Neutrophil (primary cell): ENCODE measurements at regions not wholly inside any gene's neighbourhood (a gene's known extent, or its start where the extent isn't known, plus 50 kb on each side); places are given as distances from the start of the nearest gene placed in this dataset.

Experiments
- H3K27ac ChIP-seq: fragments of 200-600 bp; sonication (generic); 2 replicates; pipeline ENCODE4 v1.5.1; 2016; ENCODE audit warnings: mild to moderate bottlenecking, moderate library complexity
- H3K27me3 ChIP-seq: fragments of 200-600 bp; sonication (generic); 2 replicates; pipeline ENCODE4 v1.6.0; 2016; ENCODE audit warnings: mild to moderate bottlenecking
- H3K36me3 ChIP-seq: fragments of 200-600 bp; sonication (generic); 2 replicates; pipeline ENCODE4 v1.5.1; 2017
- H3K4me1 ChIP-seq, 2 experiments: fragments of 200-600 bp in 1 of 2; sonication (generic) in 1 of 2; 1 replicate in 1 of 2; 2 replicates in 1 of 2; pipeline versions ENCODE4 v1.5.1 to v1.6.1; 2013 to 2016; ENCODE audit warnings: low read depth in 1 of 2, low read length in 1 of 2, mild to moderate bottlenecking in 1 of 2, moderate library complexity in 1 of 2; ENCODE audit not compliant: control insufficient read depth in 1 of 2, insufficient read depth in 1 of 2
- H3K4me3 ChIP-seq, 2 experiments: fragments of 200-600 bp in 1 of 2; sonication (generic) in 1 of 2; 1 replicate in 1 of 2; 2 replicates in 1 of 2; pipeline ENCODE4 v1.5.1; 2013 to 2016; ENCODE audit warnings: low read depth in 1 of 2, low read length in 1 of 2, mild to moderate bottlenecking in 1 of 2, moderate library complexity in 1 of 2
- H3K9me3 ChIP-seq: fragments of 200-600 bp; sonication (generic); 2 replicates; pipeline ENCODE4 v1.5.1; 2016
- CTCF ChIP-seq: fragments of 200-600 bp; sonication (generic); IDR thresholded peaks from 2 replicates; pipeline ENCODE4 v1.5.1; 2016; ENCODE audit warnings: antibody characterized with exemption

GRCh38 chr15:25055356-25056068 lies 100.7 kb downstream of the SNRPN start:
- Histone ChIP-seq H3K4me1 (no peaks in the 10 kb centered on the region), H3K27ac (no peak overlapping the region), H3K27me3 (no peaks in the 10 kb centered on the region), H3K4me3 (no peak overlapping the region), H3K9me3 (peaks cover 50% of the 10 kb centered on the region), H3K36me3 (no peaks in the 10 kb centered on the region)
- no peak for TF ChIP-seq CTCF

- peaks cover 50% of the 10 kb centered on the region for H3K9me3 ChIP-seq
- no peak overlapping the region for H3K4me3 ChIP-seq
- no peaks in the 10 kb centered on the region for H3K36me3 ChIP-seq
- no peaks in the 10 kb centered on the region for H3K4me1 ChIP-seq
- no peak overlapping the region for H3K27ac ChIP-seq
- TF ChIP-seq CTCF, result no peak
- no peaks in the 10 kb centered on the region for H3K27me3 ChIP-seq
These were observed 102.0 kb downstream of the SNRPN start for GRCh38 chr15:25056484-25057425.

- no peak overlapping the region for H3K4me3 ChIP-seq
- H3K36me3 ChIP-seq, result no peaks in the 10 kb centered on the region
These were observed 102.8 kb downstream of the SNRPN start for GRCh38 chr15:25057574-25057973.

GRCh38 chr15:25058080-25058785 lies 103.4 kb downstream of the SNRPN start:
- Histone ChIP-seq H3K27me3 (no peaks in the 10 kb centered on the region), H3K4me1 (no peaks in the 10 kb centered on the region), H3K27ac (no peak overlapping the region), H3K4me3 (no peak overlapping the region), H3K36me3 (no peaks in the 10 kb centered on the region), H3K9me3 (peaks cover 52% of the 10 kb centered on the region)
- TF ChIP-seq CTCF, result no peak

More at GRCh38 chr15:25057574-25057973, 102.8 kb downstream of the SNRPN start:
- no peak for TF ChIP-seq CTCF
- Histone ChIP-seq H3K4me1 (no peaks in the 10 kb centered on the region), H3K9me3 (peaks cover 52% of the 10 kb centered on the region), H3K27ac (no peak overlapping the region), H3K27me3 (no peaks in the 10 kb centered on the region)

- Histone ChIP-seq H3K4me1 (no peaks in the 10 kb centered on the region), H3K4me3 (no peak overlapping the region), H3K9me3 (peaks cover 59% of the 10 kb centered on the region), H3K27ac (no peak overlapping the region), H3K27me3 (no peaks in the 10 kb centered on the region), H3K36me3 (no peaks in the 10 kb centered on the region)
- TF ChIP-seq CTCF, result no peak
These were observed 105.1 kb downstream of the SNRPN start for GRCh38 chr15:25059698-25060471.
